Progenitor cell of endocrine pancreas (in vitro differentiated cells): ENCODE measurements at regions not wholly inside any gene's neighbourhood (a gene's known extent, or its start where the extent isn't known, plus 50 kb on each side); places are given as distances from the start of the nearest gene placed in this dataset.

Experiments used
- DNase-seq: peaks from one replicate; pipeline ENCODE4 v3.0.0; 2021; ENCODE audit warnings: low spot score; ENCODE audit not compliant: unreplicated experiment
- H3K27ac Mint-ChIP-seq: 2 replicates; pipeline ENCODE4 v1.8.0; 2021; ENCODE audit warnings: mild to moderate bottlenecking, moderate library complexity, mixed read lengths
- H3K27me3 Mint-ChIP-seq: 2 replicates; pipeline ENCODE4 v1.8.0; 2021; ENCODE audit warnings: mixed read lengths
- H3K36me3 Mint-ChIP-seq: 2 replicates; pipeline ENCODE4 v1.8.0; 2022; ENCODE audit warnings: mixed read lengths; ENCODE audit not compliant: insufficient read depth
- H3K4me1 Mint-ChIP-seq: 2 replicates; pipeline ENCODE4 v1.8.0; 2021; ENCODE audit warnings: low read depth, mixed read lengths
- H3K4me3 Mint-ChIP-seq: 2 replicates; pipeline ENCODE4 v1.8.0; 2021; ENCODE audit warnings: low read depth, mild to moderate bottlenecking, moderate library complexity, mixed read lengths
- H3K9me3 Mint-ChIP-seq: 2 replicates; pipeline ENCODE4 v1.8.0; 2021; ENCODE audit warnings: low read depth, mixed read lengths
- TF ChIP-seq, protein P1 (sequence below): fragments of 200-600 bp; sonication (generic); IDR thresholded peaks from one replicate; pipeline ENCODE4 v1.5.0; 2021; ENCODE audit warnings: antibody characterized with exemption, mild to moderate bottlenecking; ENCODE audit not compliant: unreplicated experiment

DNA sequence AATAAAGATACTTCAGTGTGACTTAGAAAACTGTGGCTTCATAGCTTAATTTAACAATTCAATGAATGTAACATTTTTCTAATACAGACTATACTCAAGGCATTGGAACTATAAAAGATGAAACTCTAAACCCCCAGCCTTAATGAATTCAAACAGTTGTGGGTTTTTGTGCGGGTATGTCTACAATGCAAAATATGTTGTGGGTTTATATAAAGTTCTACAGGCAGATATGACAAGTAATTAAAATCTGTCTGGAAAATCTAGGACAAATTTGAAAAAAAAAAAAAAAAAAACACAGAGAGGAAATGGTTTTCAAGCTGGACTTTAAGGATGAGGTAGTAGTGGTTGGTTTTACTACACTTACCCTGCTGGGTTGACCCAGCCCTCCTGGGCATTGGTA lies 467.5 kb upstream of the TLE4 start:
- H3K27me3 Mint-ChIP-seq: peaks cover 25% of the 10 kb centered on the region
- peaks cover 7% of the 10 kb centered on the region for H3K36me3 Mint-ChIP-seq
- H3K27ac Mint-ChIP-seq: no peak overlapping the region
- H3K4me3 Mint-ChIP-seq: no peak overlapping the region
- no peaks in the 10 kb centered on the region for H3K4me1 Mint-ChIP-seq
- TF ChIP-seq, protein P1, sequence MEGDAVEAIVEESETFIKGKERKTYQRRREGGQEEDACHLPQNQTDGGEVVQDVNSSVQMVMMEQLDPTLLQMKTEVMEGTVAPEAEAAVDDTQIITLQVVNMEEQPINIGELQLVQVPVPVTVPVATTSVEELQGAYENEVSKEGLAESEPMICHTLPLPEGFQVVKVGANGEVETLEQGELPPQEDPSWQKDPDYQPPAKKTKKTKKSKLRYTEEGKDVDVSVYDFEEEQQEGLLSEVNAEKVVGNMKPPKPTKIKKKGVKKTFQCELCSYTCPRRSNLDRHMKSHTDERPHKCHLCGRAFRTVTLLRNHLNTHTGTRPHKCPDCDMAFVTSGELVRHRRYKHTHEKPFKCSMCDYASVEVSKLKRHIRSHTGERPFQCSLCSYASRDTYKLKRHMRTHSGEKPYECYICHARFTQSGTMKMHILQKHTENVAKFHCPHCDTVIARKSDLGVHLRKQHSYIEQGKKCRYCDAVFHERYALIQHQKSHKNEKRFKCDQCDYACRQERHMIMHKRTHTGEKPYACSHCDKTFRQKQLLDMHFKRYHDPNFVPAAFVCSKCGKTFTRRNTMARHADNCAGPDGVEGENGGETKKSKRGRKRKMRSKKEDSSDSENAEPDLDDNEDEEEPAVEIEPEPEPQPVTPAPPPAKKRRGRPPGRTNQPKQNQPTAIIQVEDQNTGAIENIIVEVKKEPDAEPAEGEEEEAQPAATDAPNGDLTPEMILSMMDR: no peak
- H3K9me3 Mint-ChIP-seq: peaks cover 16% of the 10 kb centered on the region
- DNase-seq: no peak

DNA sequence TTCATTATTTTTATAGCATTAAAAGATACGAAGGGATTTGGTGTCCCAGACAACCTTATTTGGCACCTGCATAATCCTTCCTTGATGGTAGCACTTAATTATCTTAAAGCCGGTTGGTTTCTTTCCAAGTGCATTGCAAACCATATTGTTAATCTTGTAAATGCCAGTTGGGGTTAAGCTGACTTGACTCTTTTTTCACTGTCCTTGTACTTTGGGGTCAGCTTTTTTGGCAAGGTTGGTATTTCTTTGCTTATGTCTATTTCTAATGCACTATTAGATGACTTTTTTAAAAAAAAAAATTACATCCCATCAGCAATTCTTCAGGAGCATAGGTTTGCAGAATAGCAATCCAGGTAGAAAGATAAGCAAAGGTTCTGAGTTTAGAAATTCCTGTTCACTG lies 466.8 kb upstream of the TLE4 start:
- TF ChIP-seq, protein P1: no peak
- H3K4me3 Mint-ChIP-seq: no peak overlapping the region
- no peaks in the 10 kb centered on the region for H3K4me1 Mint-ChIP-seq
- DNase-seq: no peak
- no peak overlapping the region for H3K27ac Mint-ChIP-seq
- peaks cover 22% of the 10 kb centered on the region for H3K9me3 Mint-ChIP-seq
- peaks cover 31% of the 10 kb centered on the region for H3K27me3 Mint-ChIP-seq
- H3K36me3 Mint-ChIP-seq: peaks cover 10% of the 10 kb centered on the region

DNA sequence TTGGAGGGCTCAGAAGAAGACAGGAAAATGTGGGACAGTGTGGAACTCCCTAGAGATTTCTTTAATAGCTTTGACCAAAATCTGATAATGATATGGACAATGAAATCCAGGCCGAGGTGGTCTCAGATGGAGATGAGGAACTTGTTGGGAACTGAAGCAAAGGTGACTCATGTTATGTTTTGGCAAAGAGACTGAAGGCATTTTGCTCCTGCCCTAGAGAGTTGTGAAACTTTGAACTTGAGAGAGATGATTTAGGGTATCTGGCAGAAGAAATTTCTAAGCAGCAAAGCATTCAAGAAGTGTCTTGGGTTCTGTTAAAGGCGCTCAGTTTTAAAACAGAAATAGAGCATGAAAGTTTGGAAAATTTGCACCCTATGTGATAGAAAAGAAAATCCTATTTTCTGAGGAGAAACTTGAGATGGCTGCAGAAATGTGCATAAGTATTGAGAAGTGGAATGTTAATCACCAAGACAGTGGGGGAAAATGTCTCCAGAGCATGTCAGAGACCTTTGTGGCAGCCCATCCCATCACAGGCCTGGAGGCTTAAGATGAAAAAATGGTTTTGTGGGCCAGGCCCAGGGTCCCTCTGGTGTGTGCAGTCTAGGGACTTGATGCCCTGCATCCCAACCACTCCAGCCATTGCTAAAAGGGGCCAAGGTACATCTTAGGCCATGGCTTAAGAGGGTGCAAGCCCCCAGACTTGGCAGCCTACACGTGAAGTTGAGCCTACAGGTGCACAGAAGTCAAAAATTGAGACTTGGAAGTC lies 463.7 kb upstream of the TLE4 start:
- peaks cover 7% of the 10 kb centered on the region for H3K4me1 Mint-ChIP-seq
- TF ChIP-seq, protein P1: no peak
- H3K27ac Mint-ChIP-seq: no peak overlapping the region
- no peak for DNase-seq
- peaks cover 53% of the 10 kb centered on the region for H3K27me3 Mint-ChIP-seq
- peaks cover 22% of the 10 kb centered on the region for H3K9me3 Mint-ChIP-seq
- H3K4me3 Mint-ChIP-seq: no peak overlapping the region
- H3K36me3 Mint-ChIP-seq: peaks cover 10% of the 10 kb centered on the region

DNA sequence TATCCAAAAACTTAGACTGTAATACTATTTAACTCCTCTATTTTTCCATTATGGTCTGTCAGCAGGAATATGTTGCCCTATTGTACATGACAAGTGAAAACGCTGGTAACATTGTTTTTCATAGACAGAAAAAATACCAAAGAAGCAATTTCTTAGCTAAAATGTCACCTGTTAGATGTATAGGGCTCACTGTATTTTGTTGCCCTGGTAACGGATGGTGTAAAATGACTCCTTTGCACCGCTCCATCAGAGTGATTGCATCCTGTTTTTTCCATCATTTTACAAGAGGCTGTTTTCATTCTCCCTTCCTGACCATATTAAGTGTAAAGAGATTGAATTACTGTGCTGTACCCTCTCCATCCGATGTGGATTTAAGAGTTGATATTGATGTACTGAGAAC lies 460.1 kb upstream of the TLE4 start:
- Mint-ChIP-seq H3K36me3 (peaks cover 6% of the 10 kb centered on the region), H3K4me3 (no peak overlapping the region), H3K9me3 (peaks cover 15% of the 10 kb centered on the region), H3K27me3 (peaks cover 64% of the 10 kb centered on the region), H3K4me1 (peaks cover 9% of the 10 kb centered on the region), H3K27ac (no peak overlapping the region)
- TF ChIP-seq, protein P1: no peak
- DNase-seq: no peak

DNA sequence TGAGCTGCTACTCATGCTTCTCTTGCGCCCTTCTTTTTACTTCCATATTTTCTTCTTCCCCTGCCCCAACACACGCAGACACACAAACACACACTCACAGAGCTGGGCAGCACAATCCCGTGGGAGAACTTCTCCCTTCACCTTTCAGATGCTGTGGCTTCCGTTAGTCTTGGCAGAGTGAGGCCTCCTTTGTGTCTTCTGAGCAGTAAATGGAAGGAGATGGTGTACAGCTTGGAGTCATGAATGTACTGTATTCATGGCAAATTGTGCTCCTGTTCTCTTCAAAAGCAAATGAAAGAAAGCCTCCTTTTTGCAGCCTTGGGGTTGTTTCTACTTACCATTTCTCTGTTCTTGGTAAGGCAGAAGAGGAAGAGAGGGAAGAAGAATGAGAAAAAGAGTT lies 456.6 kb upstream of the TLE4 start:
- peaks cover 9% of the 10 kb centered on the region for H3K4me1 Mint-ChIP-seq
- no peak for DNase-seq
- no peak overlapping the region for H3K4me3 Mint-ChIP-seq
- no peaks in the 10 kb centered on the region for H3K9me3 Mint-ChIP-seq
- no peak overlapping the region for H3K27ac Mint-ChIP-seq
- H3K36me3 Mint-ChIP-seq: no peaks in the 10 kb centered on the region
- TF ChIP-seq, protein P1: no peak
- H3K27me3 Mint-ChIP-seq: peaks cover 75% of the 10 kb centered on the region
